NCI-H446 treated with DMSO at 0.1 percent for 48 hours (cell line): ENCODE measurements at regions not wholly inside any gene's neighbourhood (a gene's known extent, or its start where the extent isn't known, plus 50 kb on each side); places are given as distances from the start of the nearest gene placed in this dataset.
A peak's percentile ranks its signal among the peaks of the same experiment; 100 is the strongest.
"Not testable (repeated sequence)": the region's sequence is repeated elsewhere in the genome, so short reads cannot be mapped to it uniquely, and the experiment has no call there.

Source experiments
- DNase-seq: peaks from one replicate; lab custom pipeline; 2025; lab: John Stamatoyannopoulos, UW

GRCh38 chr1:102821707-102822106, 286.6 kb downstream of the COL11A1 start:
- DNase-seq = no peak

- DNase-seq = no peak
Measured at GRCh38 chr1:102800406-102800805, 307.9 kb downstream of the COL11A1 start.

GRCh38 chr1:102799496-102799895, 308.8 kb downstream of the COL11A1 start:
- DNase-seq = no peak

GRCh38 chr1:102798718-102799117, 309.6 kb downstream of the COL11A1 start:
- DNase-seq = no peak

- DNase-seq = no peak
Measured at GRCh38 chr1:102796429-102796828, 311.9 kb downstream of the COL11A1 start.

GRCh38 chr1:102790997-102791396, 317.3 kb downstream of the COL11A1 start:
- peak; percentile 15 for DNase-seq

GRCh38 chr1:102789951-102790350, 318.4 kb downstream of the COL11A1 start:
- not testable (repeated sequence) for DNase-seq

- no peak for DNase-seq
Measured at GRCh38 chr1:102783487-102783886, 324.8 kb downstream of the COL11A1 start.

- DNase-seq = no peak
Measured at GRCh38 chr1:102782144-102782543, 326.2 kb downstream of the COL11A1 start.

GRCh38 chr1:102776071-102776470, 332.3 kb downstream of the COL11A1 start:
- DNase-seq = peak; percentile 9

- no peak for DNase-seq
Measured at GRCh38 chr1:102772831-102773230, 335.5 kb downstream of the COL11A1 start.

- no peak for DNase-seq
Measured at GRCh38 chr1:102758418-102758817, 349.9 kb downstream of the COL11A1 start.

- DNase-seq = no peak
Measured at GRCh38 chr1:102757363-102757762, 351.0 kb downstream of the COL11A1 start.

GRCh38 chr1:102751111-102751510, 357.2 kb downstream of the COL11A1 start:
- no peak for DNase-seq

- no peak for DNase-seq
Measured at GRCh38 chr1:102742426-102742825, 365.9 kb downstream of the COL11A1 start.

- DNase-seq = no peak
Measured at GRCh38 chr1:102733491-102734236, 374.7 kb downstream of the COL11A1 start.

GRCh38 chr1:102732927-102733326, 375.4 kb downstream of the COL11A1 start:
- DNase-seq = no peak

- no peak for DNase-seq
Measured at GRCh38 chr1:102726417-102726816, 381.9 kb downstream of the COL11A1 start.

GRCh38 chr1:102724741-102725140, 383.6 kb downstream of the COL11A1 start:
- DNase-seq = no peak

GRCh38 chr1:102715150-102715549, 393.2 kb downstream of the COL11A1 start:
- no peak for DNase-seq

GRCh38 chr1:102699524-102699923, 408.8 kb downstream of the COL11A1 start:
- DNase-seq = no peak

- no peak for DNase-seq
Measured at GRCh38 chr1:102693345-102693744, 415.0 kb downstream of the COL11A1 start.

GRCh38 chr1:102691592-102692090, 416.7 kb downstream of the COL11A1 start:
- DNase-seq = no peak

- no peak for DNase-seq
Measured at GRCh38 chr1:102687383-102687782, 420.9 kb downstream of the COL11A1 start.
